C4-2B (cell line): ENCODE measurements at regions not wholly inside any gene's neighbourhood (a gene's known extent, or its start where the extent isn't known, plus 50 kb on each side); places are given as distances from the start of the nearest gene placed in this dataset.

Experiments
- H3K27ac ChIP-seq: fragments of 450-650 bp; 2 replicates; pipeline ENCODE4 v1.5.1; 2017
- ZFX ChIP-seq: fragments of 450-650 bp; IDR thresholded peaks from 2 replicates; pipeline ENCODE4 v1.6.1; 2017
- TF ChIP-seq, protein P1 (sequence below): fragments of 450-650 bp; conservative IDR thresholded peaks from 2 replicates; pipeline ENCODE4 v1.5.1; 2017; ENCODE audit warnings: mild to moderate bottlenecking

DNA sequence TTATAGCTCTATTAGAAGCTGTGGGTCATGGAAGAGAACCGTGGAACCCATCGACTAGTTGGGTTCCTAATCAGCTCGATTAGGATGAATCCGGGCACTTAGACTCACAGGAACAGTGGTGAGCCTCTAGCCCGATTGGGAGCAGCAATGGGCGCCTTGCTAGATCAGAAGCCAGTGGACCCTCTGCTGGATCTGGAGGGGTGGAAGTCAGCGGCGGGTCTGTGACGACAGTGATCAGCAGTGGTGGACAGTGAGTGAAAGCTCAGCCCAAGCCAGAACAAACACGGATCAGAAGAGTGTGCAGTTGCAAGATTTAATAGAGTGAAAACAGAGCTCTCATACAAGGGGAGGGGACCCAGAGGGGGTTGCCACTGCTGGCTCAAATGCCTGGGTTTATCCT is 1170.2 kb downstream of the OTOL1 start:
- TF ChIP-seq ZFX, result no peak
- TF ChIP-seq, protein P1, sequence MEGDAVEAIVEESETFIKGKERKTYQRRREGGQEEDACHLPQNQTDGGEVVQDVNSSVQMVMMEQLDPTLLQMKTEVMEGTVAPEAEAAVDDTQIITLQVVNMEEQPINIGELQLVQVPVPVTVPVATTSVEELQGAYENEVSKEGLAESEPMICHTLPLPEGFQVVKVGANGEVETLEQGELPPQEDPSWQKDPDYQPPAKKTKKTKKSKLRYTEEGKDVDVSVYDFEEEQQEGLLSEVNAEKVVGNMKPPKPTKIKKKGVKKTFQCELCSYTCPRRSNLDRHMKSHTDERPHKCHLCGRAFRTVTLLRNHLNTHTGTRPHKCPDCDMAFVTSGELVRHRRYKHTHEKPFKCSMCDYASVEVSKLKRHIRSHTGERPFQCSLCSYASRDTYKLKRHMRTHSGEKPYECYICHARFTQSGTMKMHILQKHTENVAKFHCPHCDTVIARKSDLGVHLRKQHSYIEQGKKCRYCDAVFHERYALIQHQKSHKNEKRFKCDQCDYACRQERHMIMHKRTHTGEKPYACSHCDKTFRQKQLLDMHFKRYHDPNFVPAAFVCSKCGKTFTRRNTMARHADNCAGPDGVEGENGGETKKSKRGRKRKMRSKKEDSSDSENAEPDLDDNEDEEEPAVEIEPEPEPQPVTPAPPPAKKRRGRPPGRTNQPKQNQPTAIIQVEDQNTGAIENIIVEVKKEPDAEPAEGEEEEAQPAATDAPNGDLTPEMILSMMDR, result no peak
- no peak overlapping the region for H3K27ac ChIP-seq

DNA sequence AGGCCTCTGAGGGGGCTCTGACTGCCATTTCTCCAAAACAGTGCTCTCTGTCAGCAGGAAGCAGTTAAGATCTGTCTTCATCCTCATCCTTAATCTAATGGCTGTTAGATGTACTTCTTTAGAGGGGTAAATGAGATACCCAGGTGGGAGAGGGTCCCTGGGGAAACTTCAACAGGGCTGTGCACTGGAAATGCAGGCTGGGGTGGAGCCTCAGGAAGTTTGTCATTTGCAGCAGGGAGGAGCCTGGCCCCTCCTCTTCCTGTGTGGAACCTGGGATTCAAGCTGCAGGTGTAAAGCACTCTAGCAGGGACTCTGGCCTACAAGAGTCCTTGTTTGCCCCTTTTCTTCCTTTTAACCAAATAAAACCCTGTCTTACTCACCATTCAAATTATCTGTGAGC is 1173.6 kb downstream of the OTOL1 start:
- no peak overlapping the region for H3K27ac ChIP-seq
- TF ChIP-seq, protein P1, result no peak

DNA sequence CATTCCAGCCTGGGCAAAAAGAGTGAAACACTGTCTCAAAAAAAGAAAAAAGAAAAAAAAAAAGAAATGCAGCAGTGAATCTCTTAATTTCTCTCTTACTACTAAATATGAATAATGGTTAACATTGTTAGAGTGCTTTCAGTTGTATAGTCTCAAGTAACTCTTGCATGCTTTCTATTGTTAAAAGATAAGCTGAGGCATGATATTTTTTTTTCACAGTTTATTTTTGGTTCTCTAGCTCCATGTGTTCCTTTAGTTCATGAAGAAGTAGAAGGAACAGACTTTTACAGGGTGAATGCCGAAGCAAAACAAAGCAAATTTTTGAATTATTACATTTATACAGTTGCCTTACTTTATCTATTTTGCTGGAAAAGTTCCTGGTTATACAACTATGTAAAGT is 1180.9 kb downstream of the OTOL1 start:
- H3K27ac ChIP-seq, result no peak overlapping the region
- TF ChIP-seq, protein P1, result no peak

DNA sequence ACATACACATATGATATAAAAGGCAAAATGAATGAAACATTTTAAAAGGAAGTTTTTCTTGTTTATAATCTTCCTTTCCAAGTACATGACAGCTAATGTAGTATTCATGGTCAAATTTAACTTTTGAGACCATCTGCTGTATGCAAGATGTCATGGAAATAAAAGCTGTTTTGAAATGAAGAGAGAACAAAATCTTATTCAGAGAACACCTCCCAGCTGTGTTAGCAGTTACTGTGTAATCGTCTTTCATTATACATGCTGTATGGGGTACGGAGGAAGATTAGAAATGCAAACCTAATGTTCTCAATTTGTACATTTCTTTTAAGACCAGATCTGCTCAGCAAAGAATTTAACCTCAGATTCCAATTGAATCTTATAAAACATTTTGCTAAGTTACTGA is 1182.3 kb downstream of the OTOL1 start:
- H3K27ac ChIP-seq, result no peak overlapping the region
- TF ChIP-seq, protein P1, result no peak
- no peak for TF ChIP-seq ZFX

DNA sequence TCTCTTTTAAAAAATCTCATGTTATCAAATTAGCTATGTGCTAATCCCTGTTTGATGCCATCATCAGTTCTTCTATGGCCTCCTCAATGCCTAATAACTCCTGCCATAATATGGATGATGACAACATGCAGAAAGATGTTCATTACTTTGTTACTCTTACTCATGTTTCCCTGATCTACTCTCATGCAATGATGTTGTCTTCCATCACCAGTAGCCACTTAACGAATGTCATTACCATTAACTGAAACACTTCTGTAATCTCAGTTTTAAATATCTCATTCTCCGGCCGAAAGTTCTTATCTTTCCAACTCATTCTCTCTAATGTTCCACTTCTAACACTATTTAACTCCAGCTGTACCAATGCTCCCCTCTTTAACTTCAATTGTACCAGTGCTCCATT is 1187.7 kb downstream of the OTOL1 start:
- no peak for TF ChIP-seq ZFX
- TF ChIP-seq, protein P1, result no peak
- no peak overlapping the region for H3K27ac ChIP-seq

DNA sequence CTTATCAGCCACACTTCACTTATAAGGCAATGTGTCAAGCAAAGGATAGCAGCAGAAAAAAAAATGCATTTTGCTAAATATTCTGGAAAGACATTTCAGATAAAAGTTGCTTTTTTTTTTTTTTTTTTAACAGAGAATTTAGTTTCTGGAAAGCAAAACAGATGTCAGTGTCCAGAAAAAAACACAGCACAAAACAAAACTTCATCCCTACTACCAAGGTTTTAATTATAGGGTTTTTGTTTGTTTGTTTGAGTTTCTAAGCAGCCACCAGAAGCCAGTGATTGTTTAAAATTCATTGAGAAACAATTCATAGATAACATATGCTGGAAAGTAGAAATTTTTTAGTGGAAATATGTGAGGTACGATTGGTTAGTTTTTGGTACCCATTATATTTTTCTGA is 1202.7 kb downstream of the OTOL1 start:
- no peak overlapping the region for H3K27ac ChIP-seq
- TF ChIP-seq, protein P1, result no peak
- no peak for TF ChIP-seq ZFX

DNA sequence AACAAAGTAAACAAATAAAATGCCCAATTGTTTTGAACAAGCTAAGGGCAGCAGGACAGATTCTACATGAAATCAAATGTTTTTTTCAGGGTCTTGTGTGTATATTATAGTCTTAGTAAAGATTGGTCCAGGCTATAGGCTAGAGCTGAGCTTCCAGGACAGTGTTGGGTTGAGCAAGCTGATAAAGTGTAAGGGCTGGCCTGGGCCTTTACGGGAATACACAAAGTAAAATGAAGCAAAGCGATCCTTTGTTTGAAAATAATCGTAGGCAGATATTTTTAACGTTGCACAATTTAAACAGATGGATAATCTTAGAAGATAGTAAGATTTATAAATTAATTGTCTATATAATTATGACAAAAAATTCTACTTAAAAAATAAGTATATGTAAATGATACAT is 1204.6 kb downstream of the OTOL1 start:
- TF ChIP-seq, protein P1, result no peak
- TF ChIP-seq ZFX, result no peak
- H3K27ac ChIP-seq, result no peak overlapping the region
